HFFc6 (cell line): ENCODE measurements at regions not wholly inside any gene's neighbourhood (a gene's known extent, or its start where the extent isn't known, plus 50 kb on each side); places are given as distances from the start of the nearest gene placed in this dataset.
A peak's percentile ranks its signal among the peaks of the same experiment; 100 is the strongest.

Source experiments
- DNase-seq: peaks from one replicate; pipeline ENCODE4 v3.0.0-alpha.2; 2018
- H3K27ac Mint-ChIP-seq: 2 replicates; pipeline ENCODE4 v1.8.0; 2020; ENCODE audit warnings: mild to moderate bottlenecking, mixed read lengths
- H3K27me3 Mint-ChIP-seq: 2 replicates; pipeline ENCODE4 v1.8.0; 2021; ENCODE audit warnings: mild to moderate bottlenecking, moderate library complexity, mixed read lengths; ENCODE audit not compliant: insufficient read depth
- H3K36me3 Mint-ChIP-seq: 2 replicates; pipeline ENCODE4 v1.8.0; 2021; ENCODE audit warnings: low read depth, mixed read lengths
- H3K4me1 Mint-ChIP-seq: 2 replicates; pipeline ENCODE4 v1.8.0; 2020; ENCODE audit warnings: low read depth, mixed read lengths
- H3K4me3 Mint-ChIP-seq: 2 replicates; pipeline ENCODE4 v1.8.0; 2020; ENCODE audit warnings: mild to moderate bottlenecking, moderate library complexity, mixed read lengths
- H3K9me3 Mint-ChIP-seq: 2 replicates; pipeline ENCODE4 v1.8.0; 2020; ENCODE audit warnings: mild to moderate bottlenecking, mixed read lengths
- CTCF ChIP-seq: fragments of 200-600 bp; sonication (generic); IDR thresholded peaks from 2 replicates; pipeline ENCODE4 v1.5.0; 2021; ENCODE audit warnings: antibody characterized with exemption, mild to moderate bottlenecking

GRCh38 chr13:97615266-97615665 is 181.3 kb downstream of the RAP2A start:
- peaks cover 2% of the 10 kb centered on the region; the same call in 1 of the 2 replicates for H3K27me3 Mint-ChIP-seq

GRCh38 chr13:97616385-97616784 is 182.4 kb downstream of the RAP2A start:
- H3K4me3 Mint-ChIP-seq, result no peak overlapping the region
- DNase-seq, result no peak
- no peaks in the 10 kb centered on the region; the same call in 1 of the 2 replicates for H3K9me3 Mint-ChIP-seq
- H3K4me1 Mint-ChIP-seq, result no peaks in the 10 kb centered on the region
- no peak for TF ChIP-seq CTCF
- peaks cover 2% of the 10 kb centered on the region; the same call in 1 of the 2 replicates for H3K27me3 Mint-ChIP-seq
- H3K36me3 Mint-ChIP-seq, result no peaks in the 10 kb centered on the region
- no peak overlapping the region for H3K27ac Mint-ChIP-seq

More at GRCh38 chr13:97615266-97615665, 181.3 kb downstream of the RAP2A start:
- H3K27ac Mint-ChIP-seq, result no peak overlapping the region
- no peaks in the 10 kb centered on the region for H3K4me1 Mint-ChIP-seq
- no peaks in the 10 kb centered on the region for H3K36me3 Mint-ChIP-seq
- H3K9me3 Mint-ChIP-seq, result no peaks in the 10 kb centered on the region; the same call in 1 of the 2 replicates
- no peak overlapping the region for H3K4me3 Mint-ChIP-seq
- DNase-seq, result no peak
- no peak for TF ChIP-seq CTCF

- DNase-seq, result no peak
- H3K9me3 Mint-ChIP-seq, result no peaks in the 10 kb centered on the region
- H3K4me3 Mint-ChIP-seq, result no peak overlapping the region
- no peak for TF ChIP-seq CTCF
- no peaks in the 10 kb centered on the region for H3K36me3 Mint-ChIP-seq
- no peaks in the 10 kb centered on the region for H3K4me1 Mint-ChIP-seq
- no peak overlapping the region for H3K27ac Mint-ChIP-seq
- peaks cover 2% of the 10 kb centered on the region; the same call in 1 of the 2 replicates for H3K27me3 Mint-ChIP-seq
These were observed 187.1 kb downstream of the RAP2A start for GRCh38 chr13:97621025-97621424.

GRCh38 chr13:97621631-97622030 is 187.7 kb downstream of the RAP2A start:
- Mint-ChIP-seq H3K4me1 (no peaks in the 10 kb centered on the region), H3K27me3 (peaks cover 2% of the 10 kb centered on the region; the same call in 1 of the 2 replicates), H3K4me3 (no peak overlapping the region), H3K9me3 (no peaks in the 10 kb centered on the region), H3K27ac (no peak overlapping the region), H3K36me3 (no peaks in the 10 kb centered on the region)
- DNase-seq, result no peak
- no peak for TF ChIP-seq CTCF

GRCh38 chr13:97627566-97627965 is 193.6 kb downstream of the RAP2A start:
- Mint-ChIP-seq H3K27ac (no peak overlapping the region), H3K36me3 (no peaks in the 10 kb centered on the region), H3K4me3 (no peak overlapping the region), H3K27me3 (no peaks in the 10 kb centered on the region; the same call in none of the 2 replicates), H3K4me1 (no peaks in the 10 kb centered on the region; the same call in 1 of the 2 replicates), H3K9me3 (no peaks in the 10 kb centered on the region)
- TF ChIP-seq CTCF, result no peak
- DNase-seq, result peak; percentile 56
